ENCODE measurements at regions not wholly inside any gene's neighbourhood (a gene's known extent, or its start where the extent isn't known, plus 50 kb on each side); places are given as distances from the start of the nearest gene placed in this dataset.
"Not testable (repeated sequence)": the region's sequence is repeated elsewhere in the genome, so short reads cannot be mapped to it uniquely, and the experiment has no call there.

DNA sequence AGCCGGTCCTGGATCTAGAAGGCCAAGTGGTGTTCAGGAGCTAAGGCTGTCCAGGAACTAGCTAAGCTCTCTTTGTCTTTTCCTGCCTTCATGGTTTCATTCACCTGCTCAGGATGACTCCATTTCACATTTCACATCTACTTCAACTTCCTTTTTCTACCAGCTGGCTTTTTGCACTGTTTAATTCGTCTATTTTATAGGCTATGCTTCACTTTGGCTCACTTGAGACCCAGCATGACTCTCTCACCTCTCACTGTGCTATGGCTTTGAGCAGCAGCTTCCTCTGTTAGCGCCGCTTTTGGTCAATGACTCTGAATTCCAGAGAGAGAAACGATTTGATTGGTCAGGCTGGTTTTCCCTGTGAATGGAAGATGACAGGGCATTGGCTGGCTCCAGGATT, 213.5 kb upstream of the CLNK start:
- DNase-seq (ENCODE audit: low read depth): no peak

DNA sequence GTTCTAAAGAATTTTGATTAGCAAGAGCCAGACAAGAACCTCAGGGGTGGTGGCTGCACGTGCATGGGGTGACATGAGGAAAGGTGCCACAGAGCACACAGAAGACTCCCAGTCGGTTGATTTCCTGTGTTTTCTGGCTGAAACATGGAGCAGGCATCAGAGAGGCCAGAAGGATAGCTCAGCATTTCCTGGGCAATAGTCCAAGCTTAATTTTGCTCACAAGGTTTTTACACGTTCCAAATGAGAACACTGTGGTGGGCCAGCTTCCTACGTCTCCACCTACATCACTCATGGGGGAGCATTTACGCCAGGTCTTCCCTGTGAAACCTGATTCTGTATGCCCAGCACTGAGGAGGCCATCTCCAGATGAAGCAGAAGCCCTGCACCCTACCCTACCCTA, 212.5 kb upstream of the CLNK start:
- no peak for DNase-seq (ENCODE audit: low read depth)

DNA sequence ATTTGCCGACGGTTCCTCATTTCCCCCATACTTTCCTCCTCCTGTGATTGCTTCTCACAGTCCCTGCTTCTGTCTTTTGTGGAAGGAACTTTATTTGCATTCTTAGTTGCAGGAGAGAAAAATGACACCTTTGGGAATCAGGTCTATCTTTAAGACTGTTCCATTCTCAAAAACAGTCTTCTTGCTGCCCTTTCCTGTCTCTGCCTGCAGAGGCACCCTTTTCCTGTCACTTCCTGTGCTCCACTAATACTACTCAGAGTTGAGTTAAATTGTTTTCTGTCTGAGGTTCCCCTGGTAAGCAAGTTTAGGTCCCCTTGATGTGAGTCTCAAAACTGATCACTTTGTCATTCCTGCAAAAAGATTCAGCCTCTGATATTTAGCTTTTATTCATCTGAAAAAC, 208.8 kb upstream of the CLNK start:
- no peak for DNase-seq (ENCODE audit: low read depth)

DNA sequence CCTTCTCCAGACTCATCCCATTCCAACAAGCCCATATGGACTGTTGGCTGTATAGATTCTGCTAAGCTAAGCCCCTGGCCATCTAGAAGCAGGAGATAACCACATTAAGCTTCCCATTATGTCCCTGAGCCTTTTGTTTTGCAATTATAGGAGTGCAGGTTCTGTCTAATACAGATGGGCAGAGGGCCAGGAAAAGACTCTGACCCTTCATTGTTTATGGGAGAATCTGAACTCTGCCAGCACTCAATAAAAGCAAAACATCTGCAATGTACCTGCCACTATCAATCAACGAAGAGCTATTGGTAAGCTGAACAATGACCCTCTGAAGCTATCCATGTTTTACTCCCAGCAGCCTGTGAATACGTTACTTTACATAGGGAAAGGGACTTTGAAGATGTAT, 207.3 kb upstream of the CLNK start:
- DNase-seq (ENCODE audit: low read depth): no peak

DNA sequence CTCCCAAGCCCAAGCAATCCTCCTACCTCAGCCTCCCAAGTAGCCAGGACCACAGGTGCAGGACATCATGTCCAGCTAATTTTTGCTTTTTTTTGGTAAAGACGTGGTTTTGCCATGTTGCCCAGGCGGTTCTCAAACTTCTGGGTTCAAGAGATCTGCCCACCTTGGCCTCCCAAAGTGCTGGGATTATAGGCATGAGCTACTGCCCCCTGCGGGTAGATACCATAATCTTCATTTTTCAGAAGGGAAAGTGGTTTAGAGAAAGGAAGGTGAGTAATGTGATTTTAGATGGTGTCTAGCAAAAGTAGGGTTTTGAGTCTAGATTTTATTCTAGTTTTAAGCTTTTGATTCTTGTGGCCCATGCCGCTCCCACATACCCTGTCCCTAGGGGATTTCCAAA, 205.3 kb upstream of the CLNK start:
- DNase-seq (ENCODE audit: low read depth): no peak

DNA sequence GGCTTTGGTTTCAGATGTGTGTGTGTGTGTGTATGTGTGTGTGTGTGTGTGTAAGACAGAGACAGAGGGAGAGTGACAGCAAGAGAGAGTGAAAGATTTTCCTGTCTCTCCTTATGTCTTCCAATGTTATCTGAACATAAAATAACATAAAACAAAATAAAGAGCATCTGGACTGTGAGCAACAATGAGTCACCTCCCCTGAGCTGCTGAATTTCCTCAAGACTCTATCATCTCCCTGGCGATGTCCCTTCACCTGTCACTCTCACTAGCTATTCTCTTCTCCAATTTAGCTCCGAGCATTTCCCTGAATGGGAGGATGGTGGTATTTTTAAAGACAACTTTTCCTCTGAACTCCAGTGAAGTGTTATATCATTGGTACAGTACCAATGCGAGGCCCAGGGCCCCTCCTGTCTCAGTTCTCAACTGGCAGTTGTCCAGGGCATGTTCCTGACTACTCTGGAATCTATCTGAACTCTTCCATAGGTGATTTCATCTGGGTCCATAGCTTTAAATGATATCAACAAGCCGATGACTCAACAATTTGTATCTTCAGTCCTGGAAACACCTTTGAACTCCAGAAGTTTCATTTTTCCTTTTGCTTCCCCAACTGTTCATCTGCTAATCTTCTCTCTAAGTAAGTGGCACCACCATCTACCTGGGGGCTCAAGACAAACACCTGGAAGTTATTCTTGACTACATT, 195.0 kb upstream of the CLNK start:
- no peak for DNase-seq (ENCODE audit: low read depth)

DNA sequence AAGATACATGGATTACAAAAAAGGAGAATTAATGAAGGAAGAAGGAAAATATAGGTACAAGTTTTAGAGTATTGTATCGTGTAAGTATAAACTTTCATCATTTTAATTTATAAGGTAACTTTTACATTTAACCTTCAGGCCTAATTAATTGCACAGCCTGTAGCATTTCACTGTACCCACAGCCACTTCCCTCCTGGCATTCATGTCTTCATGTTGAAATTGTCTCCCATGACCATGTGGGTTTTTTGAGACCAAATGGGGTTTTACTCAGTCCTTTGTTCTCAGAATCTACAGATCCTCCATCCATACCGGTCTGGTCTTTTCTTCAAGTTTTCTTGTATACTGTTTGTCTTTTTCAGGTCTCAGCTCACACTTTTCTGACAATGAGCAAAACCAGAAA, 194.3 kb upstream of the CLNK start:
- DNase-seq (ENCODE audit: low read depth): no peak

DNA sequence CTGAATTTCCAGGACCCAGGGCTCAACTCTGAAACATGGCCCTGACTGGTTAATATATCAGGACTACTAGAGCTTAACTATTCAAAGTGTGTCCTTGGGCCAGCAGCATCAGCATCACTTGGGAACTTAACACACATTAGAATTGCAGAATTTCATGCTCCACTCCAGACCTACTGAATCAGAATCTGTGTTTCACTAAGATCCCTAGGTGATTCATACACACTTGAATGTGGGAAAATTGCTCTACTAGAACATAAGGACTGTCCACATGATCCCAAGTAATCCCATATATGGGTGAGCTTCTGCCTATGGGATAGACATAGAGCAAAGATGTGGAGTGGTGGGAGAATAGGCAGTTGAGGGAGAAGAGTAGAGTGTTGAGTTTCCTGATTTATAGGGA, 192.5 kb upstream of the CLNK start:
- no peak for DNase-seq (ENCODE audit: low read depth)

DNA sequence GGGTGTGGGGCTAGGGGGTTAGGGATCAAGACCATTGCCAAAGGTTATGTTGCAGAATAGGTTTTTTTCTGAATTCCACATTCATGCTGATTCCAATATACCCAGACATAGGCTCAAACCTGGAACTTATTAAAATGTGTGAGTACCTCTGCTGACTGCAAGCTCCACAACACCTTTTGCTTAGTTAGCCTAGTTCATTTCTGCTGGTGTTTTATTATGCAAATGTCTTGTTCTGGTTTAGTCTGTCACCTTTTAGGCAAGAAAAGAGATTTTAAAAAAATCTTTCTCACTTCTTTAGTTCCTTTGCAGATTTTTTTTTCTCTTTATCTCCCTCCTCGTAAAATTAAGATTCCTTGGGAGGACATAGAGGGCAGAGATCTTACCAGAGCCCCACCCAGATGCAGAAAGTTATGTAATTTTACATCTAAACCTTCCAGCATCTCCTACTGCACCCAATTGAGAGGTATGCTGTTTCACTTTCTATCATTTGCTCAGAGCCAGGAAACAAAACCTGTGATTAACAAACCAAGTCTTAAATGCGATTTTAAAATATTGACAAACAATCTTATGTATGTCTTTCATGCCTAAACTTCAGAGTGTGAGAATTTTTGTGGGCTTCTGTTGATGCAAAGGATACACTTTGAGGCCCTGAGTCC, 190.7 kb upstream of the CLNK start:
- no peak for DNase-seq (ENCODE audit: low read depth)

DNA sequence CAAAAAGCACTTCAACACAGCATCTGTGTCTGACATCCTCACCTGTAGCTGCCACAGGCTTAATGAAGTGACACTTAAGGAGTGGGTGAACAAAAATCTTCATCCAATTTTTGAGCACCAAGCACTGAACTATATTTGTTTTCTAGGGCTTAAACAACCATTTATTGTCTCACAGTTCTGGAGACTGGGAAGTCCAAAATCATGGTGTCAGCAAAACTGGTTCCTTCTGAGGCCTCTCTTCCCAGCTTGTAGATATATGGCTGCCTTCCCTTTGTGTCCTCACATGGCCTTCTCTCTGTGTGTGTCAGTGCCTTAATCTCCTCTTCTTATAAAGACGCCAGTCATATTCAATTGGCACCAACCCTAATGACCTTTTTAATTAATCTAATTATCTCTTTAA, 189.2 kb upstream of the CLNK start:
- DNase-seq (ENCODE audit: low read depth): no peak

DNA sequence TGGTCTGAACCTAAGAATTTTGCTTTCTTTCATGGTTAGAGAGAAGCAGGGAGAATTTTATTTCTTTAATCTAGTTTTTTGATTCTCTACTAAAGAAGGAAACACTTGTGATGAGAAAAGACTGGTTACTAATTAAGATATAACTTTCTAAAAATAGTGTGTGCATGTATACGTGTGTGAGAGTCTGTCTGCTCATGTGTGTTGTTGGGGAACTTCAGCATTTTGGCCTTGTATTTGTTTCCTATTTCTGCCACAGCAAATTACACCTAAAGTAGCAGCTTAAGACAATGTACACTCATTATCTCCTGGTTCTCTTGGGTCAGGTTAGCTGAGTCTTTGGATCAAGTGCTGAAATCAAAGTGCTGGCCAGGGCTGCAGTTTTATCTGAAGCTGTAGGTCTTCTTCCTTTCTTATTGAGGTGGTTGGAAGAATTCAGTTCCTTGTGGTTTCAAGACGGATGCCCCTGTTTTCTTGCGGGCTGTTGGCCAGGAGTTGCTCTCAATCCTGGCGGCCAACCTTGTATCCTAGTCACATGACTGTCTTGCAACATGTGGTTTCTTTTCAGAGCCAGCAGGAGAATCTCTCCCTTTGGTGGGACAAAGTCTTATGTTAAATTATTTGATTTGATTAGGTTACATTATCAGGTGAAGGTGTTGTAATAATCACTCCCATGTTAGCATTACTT, 188.4 kb upstream of the CLNK start:
- DNase-seq (ENCODE audit: low read depth): no peak

DNA sequence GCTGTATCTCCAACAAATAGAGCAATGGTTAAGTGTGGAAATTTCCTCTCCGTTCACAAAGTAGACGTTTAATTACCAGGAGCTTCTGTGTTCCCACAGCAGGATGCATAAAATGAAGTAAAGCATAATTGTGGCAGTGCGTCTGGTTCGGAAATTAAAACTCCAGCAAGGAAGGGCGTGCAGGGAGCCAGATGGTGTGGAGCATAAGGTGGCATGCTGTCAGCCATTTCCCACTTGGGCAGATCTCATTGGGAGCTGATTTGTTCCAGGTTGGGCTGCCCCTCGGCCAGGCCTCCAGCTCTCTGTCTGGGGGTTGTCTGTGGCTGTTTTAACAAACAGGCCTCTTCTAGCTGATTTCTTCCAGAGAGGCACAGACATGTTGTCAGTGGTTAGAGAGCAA, 182.1 kb upstream of the CLNK start:
- DNase-seq (ENCODE audit: low read depth): no peak

DNA sequence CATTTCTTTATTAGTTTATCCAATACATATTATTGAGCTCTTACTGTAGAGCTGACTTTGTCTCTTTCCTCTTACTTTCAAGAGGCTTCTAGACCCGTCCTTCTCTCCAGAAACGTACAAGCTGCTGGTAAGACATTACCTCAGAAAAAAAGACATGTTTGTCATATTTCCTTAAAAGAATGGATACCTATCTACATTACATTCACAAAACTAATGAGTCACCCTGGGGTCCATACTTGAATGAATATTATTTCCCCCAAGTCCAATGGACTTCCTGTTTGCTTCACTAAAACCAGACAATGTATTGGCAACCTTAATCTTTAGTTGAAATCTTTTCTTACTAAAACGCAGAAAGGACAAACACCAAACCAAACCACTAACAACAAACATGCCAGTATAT, 176.5 kb upstream of the CLNK start:
- no peak for DNase-seq (ENCODE audit: low read depth)

DNA sequence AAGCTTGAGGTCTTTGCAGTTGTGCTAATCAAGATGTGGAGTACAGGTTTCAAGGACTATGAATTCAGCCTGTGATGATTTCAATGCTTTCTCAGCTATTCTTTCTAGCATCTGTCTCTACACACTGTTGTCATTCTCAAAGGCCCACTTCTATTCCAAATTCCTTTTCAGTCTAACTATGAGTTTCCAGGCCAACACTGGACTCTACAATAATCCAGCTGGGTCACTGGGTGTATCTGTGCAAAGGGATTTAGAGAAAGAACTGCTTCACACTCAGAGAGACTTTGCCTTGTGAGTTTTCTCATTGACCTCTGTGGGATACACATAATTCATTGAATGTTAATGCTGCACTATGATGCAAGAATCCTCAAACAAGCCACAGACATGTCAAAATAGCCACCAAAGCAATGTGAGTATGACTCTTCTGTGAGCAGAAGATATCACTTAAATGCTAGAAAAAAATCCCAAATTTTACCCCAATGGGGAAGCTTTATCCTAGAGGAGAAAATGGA, 171.8 kb upstream of the CLNK start:
- no peak for DNase-seq (ENCODE audit: low read depth)

DNA sequence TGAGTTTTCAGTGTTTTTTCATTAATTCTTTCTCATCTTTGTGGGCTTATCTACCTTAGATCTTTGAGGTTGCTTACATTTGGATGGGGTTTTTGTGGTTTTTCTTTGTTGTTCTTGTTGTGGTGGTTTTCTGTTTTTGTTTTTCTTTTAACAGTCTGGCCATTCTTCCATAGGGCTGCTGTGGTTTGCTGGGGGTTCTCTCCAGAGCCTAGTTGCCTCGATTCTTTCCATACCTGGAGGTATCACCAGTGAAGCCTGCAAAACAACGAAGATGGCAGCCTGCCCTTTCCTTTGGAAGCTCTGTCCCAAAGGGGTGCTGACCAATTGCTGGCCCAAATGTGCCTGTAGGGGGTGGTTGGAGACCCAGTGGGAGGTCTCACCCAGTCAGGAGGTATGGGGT, 168.6 kb upstream of the CLNK start:
- no peak for DNase-seq (ENCODE audit: low read depth)

DNA sequence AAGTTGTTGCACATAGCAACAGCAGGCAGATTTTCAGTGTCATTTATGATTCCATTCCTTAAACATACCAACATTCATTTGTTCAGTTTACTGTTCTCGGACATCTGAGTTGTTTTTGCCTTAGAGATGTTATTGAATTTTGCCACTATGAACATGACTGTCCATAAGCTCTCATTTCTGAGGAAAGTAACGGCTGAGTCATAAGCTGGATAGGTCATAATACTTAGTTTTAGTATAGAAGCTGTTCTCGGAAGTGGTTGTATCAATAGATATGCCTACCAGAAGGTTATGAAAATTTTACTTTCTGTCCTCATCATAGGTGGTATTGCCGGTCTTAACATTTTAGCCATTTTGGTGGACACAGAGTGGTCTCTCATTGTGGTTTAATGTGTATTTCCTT, 157.1 kb upstream of the CLNK start:
- DNase-seq (ENCODE audit: low read depth): no peak

DNA sequence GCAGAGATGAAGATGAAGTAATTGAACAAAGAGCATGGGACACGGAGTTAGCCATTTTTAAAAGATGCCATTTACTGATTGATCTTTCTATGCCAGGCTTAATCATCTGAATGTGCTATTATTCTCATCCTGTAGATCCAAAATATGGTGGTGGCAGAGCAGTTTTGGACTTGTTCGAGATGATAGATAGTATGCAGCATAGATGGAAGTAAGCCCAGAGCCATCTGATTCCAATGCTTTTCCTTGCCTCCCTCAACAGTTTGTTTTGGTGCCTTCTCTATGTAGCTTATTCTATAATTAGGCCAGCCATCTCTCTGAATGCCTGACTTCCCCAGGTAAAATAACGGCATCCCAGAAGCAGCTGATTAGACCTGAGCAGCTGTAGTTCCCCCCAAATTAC, 152.6 kb upstream of the CLNK start:
- DNase-seq (ENCODE audit: low read depth): no peak

DNA sequence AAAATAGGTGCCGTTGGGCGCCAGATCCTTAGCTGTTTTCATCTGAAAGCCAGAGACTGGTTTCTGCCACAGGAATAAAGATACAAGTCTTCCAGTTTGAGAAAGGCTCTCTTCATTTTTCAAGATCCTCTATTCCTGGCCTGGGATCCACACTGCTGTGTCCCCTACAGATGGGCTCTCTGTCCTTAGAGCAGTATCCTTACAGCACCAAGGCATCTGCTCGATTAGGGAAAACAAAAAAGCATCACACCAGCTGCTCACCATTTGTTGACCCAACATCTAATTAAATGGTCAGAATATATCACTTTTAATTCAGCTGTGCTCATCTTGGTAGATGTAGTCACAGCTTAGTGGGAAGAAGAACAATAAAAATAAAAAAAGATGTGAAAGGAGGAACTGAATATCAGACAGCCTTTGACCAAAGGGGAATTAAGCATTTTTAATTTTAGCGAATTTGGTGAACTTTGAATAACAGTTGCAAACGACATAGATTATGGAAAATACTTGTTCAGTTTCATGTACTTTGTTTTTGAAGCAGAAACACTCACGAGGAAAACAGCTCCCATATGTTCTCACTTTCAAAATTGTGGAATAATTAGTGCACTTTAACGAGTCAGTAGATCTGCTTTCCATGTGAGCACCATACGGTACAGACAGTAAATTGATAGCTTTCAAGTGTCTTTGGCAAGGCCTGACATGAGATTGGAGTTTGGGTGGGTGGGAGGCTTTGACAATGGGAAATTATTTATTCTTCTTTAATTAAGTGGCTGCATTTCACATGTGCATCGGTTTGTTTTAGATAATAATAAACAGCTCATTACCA, 148.4 kb upstream of the CLNK start:
- DNase-seq (ENCODE audit: low read depth): no peak

DNA sequence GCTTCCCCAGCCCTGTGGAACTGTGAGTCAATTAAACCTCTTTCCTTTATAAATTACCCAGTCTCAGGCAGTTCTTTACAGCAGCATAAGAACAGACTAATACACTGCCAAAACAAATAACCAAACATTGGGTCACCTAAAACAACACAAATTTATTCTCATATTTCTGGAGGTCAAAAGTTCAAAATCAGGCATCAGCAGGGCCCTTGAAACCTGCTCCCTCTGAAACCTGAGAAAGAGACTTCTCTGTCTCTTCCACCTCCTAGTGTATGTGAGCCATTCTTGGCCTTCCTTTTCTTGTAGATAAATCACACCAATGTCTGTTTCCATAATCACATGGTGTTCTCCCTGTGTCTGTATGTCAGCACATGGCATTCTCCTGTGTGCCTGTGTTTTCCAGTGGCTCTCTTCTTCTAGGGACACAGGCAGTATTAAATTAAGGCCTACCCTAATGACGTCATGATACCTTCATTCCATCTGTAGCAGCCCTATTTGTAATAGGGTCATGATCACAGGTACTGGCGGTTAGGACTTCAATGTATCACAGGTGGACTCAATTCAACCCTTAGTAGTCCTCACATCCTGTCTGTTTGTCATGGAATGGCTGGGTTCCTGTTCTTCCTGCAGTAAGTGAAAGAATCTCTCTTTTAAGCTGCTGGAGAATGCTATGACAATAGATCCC, 147.3 kb upstream of the CLNK start:
- DNase-seq (ENCODE audit: low read depth): no peak

DNA sequence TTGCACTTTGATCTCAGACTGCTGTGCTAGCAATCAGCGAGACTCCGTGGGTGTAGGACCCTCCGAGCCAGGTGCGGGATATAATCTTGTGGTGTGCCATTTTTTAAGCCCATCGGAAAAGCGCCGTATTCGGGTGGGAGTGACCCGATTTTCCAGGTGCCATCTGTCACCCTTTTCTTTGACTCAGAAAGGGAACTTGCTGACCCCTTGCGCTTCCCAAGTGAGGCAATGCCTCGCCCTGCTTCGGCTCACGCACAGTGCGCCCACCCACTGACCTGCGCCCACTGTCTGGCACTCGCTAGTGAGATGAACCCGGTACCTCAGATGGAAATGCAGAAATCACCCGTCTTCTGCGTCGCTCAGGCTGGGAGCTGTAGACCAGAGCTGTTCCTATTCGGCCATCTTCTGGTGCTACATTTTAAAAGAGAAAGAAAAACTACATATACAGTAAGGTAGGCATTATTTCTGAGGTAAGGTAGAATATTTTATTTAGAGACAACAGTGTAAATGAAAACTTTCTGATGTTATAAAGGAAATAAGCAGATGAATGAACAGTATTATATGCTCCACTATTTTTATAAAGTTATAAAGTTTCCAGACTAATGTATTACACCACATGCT, 144.5 kb upstream of the CLNK start:
- DNase-seq (ENCODE audit: low read depth): not testable (repeated sequence)

DNA sequence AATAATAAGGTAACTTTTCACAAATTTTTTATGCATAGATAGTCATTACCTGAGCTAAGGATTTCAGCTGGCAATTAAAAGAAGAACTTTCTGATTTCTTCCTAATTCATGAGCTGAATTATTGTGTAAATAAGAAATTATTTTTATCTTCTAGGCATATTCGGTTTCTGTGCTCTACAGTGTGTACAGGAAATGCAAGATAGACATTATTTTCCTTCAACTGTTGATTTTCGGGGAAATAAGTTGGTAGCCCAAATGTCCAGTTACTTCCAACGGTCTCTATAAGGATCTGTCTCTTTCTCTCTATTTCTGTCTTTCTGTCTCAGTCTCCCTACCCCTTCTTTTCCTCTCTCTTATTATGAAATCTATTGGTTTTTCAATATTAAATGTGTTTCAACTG, 137.3 kb upstream of the CLNK start:
- DNase-seq (ENCODE audit: low read depth): no peak
